Immature natural killer cell (primary cell): ENCODE measurements at regions not wholly inside any gene's neighbourhood (a gene's known extent, or its start where the extent isn't known, plus 50 kb on each side); places are given as distances from the start of the nearest gene placed in this dataset.

Source experiments
- DNase-seq, 3 donors: peaks; one replicate each; pipeline ENCODE4 v3.0.0; 2022; ENCODE audit warnings: mixed read lengths in 1 of 3
- H3K27ac Mint-ChIP-seq, 6 donors: one replicate each; pipeline ENCODE4 v1.8.0; 2020; ENCODE audit warnings: mixed read lengths in 6 of 6, mild to moderate bottlenecking in 5 of 6, inconsistent platforms in 4 of 6, moderate library complexity in 3 of 6
- H3K27me3 Mint-ChIP-seq, 3 donors: one replicate each; pipeline ENCODE4 v1.8.0; 2020 to 2021; ENCODE audit warnings: low read depth in 3 of 3, mild to moderate bottlenecking in 3 of 3, mixed read lengths in 3 of 3, moderate library complexity in 3 of 3, inconsistent platforms in 1 of 3
- H3K36me3 Mint-ChIP-seq, 3 donors: one replicate each; pipeline ENCODE4 v1.8.0; 2020; ENCODE audit warnings: mixed read lengths in 3 of 3, inconsistent platforms in 2 of 3, mild to moderate bottlenecking in 2 of 3
- H3K4me1 Mint-ChIP-seq, 2 donors: one replicate each; pipeline ENCODE4 v1.8.0; 2020; ENCODE audit warnings: inconsistent platforms in 2 of 2, mild to moderate bottlenecking in 2 of 2, mixed read lengths in 2 of 2, moderate library complexity in 1 of 2
- H3K4me3 Mint-ChIP-seq, 5 donors: one replicate each; pipeline ENCODE4 v1.8.0; 2020; ENCODE audit warnings: mild to moderate bottlenecking in 5 of 5, mixed read lengths in 5 of 5, inconsistent platforms in 3 of 5, moderate library complexity in 3 of 5
- H3K9me3 Mint-ChIP-seq, 6 donors: one replicate each; pipeline ENCODE4 v1.8.0; 2020; ENCODE audit warnings: mild to moderate bottlenecking in 6 of 6, mixed read lengths in 6 of 6, inconsistent platforms in 4 of 6, moderate library complexity in 3 of 6

GRCh38 chr2:5145801-5146200, 546.4 kb upstream of the SOX11 start:
- Mint-ChIP-seq H3K4me3 (no peak overlapping the region), H3K27me3 (peaks cover 0 to 4% (median 4%) of the 10 kb centered on the region in 3 donors), H3K27ac (no peak overlapping the region), H3K9me3 (peaks cover 6 to 37% (median 27%) of the 10 kb centered on the region in 6 donors), H3K36me3 (no peaks in the 10 kb centered on the region), H3K4me1 (no peaks in the 10 kb centered on the region)
- no peak for DNase-seq

GRCh38 chr2:5148392-5149085, 543.6 kb upstream of the SOX11 start:
- Mint-ChIP-seq H3K4me1 (no peaks in the 10 kb centered on the region), H3K9me3 (peaks cover 9 to 60% (median 42%) of the 10 kb centered on the region in 6 donors), H3K36me3 (peaks cover 0 to 3% (median 0%) of the 10 kb centered on the region in 3 donors), H3K27ac (no peak overlapping the region), H3K4me3 (no peak overlapping the region), H3K27me3 (peaks cover 0 to 4% (median 2%) of the 10 kb centered on the region in 3 donors)
- DNase-seq, result no peak

- Mint-ChIP-seq H3K27ac (no peak overlapping the region), H3K9me3 (peaks cover 12 to 57% (median 37%) of the 10 kb centered on the region in 6 donors), H3K4me3 (no peak overlapping the region), H3K36me3 (peaks cover 0 to 3% (median 0%) of the 10 kb centered on the region in 3 donors), H3K4me1 (no peaks in the 10 kb centered on the region), H3K27me3 (peaks cover 0 to 4% (median 2%) of the 10 kb centered on the region in 3 donors)
- no peak for DNase-seq
Observed at GRCh38 chr2:5150871-5151270, 541.3 kb upstream of the SOX11 start.

DNA sequence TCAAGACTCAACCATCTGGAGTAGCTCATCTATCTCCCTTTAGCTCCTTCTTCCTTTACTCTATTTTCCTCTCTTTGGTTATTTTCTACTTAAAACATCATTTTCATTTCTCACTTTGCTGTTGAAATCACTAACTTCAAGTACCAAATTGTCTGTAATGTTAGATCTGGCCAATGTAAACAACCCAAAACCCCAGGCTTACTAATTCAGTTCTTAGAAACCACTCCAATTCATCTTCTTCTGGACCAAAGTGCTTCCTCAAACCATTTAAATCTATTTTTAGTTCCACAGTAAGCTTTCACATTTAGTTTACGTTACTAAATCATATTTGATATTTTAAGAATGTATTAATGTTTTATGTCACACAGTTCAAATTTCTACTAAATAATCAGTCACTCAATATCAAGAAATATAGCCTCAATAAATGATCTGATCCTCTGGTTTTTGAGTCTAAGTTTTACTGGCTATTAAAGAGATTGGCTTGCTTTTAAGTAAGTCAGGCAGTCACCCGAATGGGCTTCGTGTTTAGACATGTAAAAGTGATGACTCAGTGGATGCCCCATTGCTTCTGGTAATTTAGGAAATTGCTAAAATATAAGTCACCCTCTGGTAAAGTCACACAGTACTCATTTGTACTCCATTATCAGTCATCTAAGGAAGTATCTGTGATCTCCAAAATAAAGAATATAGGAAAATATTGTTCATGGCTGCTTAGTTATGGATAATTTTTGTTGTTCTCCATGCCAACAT, 527.2 kb upstream of the SOX11 start:
- DNase-seq, result no peak
- Mint-ChIP-seq H3K27ac (no peak overlapping the region), H3K4me1 (no peaks in the 10 kb centered on the region), H3K9me3 (peaks cover 13 to 49% (median 19%) of the 10 kb centered on the region in 6 donors), H3K4me3 (no peak overlapping the region), H3K36me3 (no peaks in the 10 kb centered on the region), H3K27me3 (peaks cover 0 to 2% (median 0%) of the 10 kb centered on the region in 3 donors)

DNA sequence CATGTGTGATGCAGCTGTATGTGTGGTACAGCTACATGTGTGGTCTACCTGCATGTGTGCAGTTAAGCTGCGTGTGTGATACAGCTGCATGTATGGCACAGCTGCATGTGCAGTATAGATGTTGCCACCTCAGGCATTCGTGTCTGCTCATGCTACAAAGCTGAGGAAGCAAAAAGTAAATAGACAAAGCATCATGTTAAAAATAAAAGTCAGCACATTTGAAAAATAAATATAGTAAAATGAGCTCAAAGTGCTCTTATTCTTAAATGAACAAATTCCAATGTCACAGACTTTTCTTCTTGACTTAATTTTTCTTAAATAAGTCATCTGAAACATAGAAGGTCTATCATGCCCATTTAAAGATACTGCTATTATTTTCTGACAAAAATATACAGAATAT, 519.3 kb upstream of the SOX11 start:
- Mint-ChIP-seq H3K27ac (no peak overlapping the region), H3K4me3 (no peak overlapping the region), H3K9me3 (peaks cover 6 to 33% (median 14%) of the 10 kb centered on the region in 6 donors), H3K36me3 (no peaks in the 10 kb centered on the region), H3K4me1 (no peaks in the 10 kb centered on the region), H3K27me3 (no peaks in the 10 kb centered on the region)
- DNase-seq, result no peak

DNA sequence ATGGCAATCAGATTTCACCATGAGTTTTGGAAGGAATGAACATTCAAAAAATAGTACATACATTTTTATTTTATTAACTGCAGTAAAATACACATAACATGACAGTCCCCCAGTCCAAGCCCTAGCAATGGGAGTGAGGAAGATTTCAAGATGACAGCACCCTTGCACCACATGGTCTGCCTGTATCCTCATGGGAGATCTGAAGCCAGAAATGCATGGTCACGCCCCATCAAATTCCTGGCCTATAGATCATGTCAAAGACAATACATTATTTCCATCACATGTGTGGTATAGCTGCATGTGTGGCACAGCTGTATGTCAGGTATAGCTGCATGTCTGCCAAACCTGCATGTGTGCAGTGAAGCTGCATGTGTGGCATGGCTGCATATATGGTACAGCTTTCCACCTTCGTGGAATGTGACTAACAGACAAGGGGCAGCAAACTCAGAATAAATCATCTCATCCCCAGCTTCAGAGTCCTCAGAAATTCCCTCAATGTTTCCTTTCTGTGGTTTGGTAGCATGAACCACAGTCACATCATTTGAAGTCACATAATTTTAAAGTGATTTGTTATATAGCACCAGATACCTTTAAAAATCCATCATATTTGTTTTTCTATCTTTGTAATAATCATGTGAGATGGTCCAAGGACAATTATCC, 518.2 kb upstream of the SOX11 start:
- peaks cover 3 to 30% (median 12%) of the 10 kb centered on the region in 6 donors for H3K9me3 Mint-ChIP-seq
- no peak for DNase-seq
- H3K4me3 Mint-ChIP-seq, result no peak overlapping the region
- no peaks in the 10 kb centered on the region for H3K4me1 Mint-ChIP-seq
- no peaks in the 10 kb centered on the region for H3K36me3 Mint-ChIP-seq
- H3K27ac Mint-ChIP-seq, result no peak overlapping the region
- no peaks in the 10 kb centered on the region for H3K27me3 Mint-ChIP-seq

GRCh38 chr2:5175231-5175630, 517.0 kb upstream of the SOX11 start:
- Mint-ChIP-seq H3K27me3 (peaks cover 0 to 2% (median 0%) of the 10 kb centered on the region in 3 donors), H3K9me3 (peaks cover 0 to 33% (median 8%) of the 10 kb centered on the region in 6 donors), H3K27ac (no peak overlapping the region), H3K4me1 (no peaks in the 10 kb centered on the region), H3K4me3 (no peak overlapping the region), H3K36me3 (no peaks in the 10 kb centered on the region)
- DNase-seq, result no peak

DNA sequence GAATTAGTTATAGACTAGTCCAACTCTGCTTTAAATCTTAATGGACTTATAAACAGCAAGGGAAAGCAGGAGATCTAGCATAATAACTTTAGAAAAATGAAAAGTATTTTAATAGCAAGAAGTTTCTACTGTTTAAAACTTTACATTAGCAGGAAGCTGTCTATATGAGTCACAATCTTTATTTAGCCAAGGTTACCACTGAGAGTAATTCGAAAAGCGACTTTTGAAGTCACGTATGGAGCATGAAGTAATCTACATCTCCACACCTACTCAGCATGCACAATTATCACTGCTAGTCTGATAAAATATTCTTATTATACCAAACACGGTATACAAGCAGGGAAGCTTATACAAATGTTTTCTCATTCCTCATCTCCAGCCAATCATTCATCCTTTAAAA, 515.4 kb upstream of the SOX11 start:
- Mint-ChIP-seq H3K27ac (no peak overlapping the region), H3K4me3 (no peak overlapping the region), H3K9me3 (peaks cover 0 to 44% (median 11%) of the 10 kb centered on the region in 6 donors), H3K4me1 (no peaks in the 10 kb centered on the region), H3K27me3 (peaks cover 0 to 2% (median 1%) of the 10 kb centered on the region in 3 donors), H3K36me3 (no peaks in the 10 kb centered on the region)
- no peak for DNase-seq

DNA sequence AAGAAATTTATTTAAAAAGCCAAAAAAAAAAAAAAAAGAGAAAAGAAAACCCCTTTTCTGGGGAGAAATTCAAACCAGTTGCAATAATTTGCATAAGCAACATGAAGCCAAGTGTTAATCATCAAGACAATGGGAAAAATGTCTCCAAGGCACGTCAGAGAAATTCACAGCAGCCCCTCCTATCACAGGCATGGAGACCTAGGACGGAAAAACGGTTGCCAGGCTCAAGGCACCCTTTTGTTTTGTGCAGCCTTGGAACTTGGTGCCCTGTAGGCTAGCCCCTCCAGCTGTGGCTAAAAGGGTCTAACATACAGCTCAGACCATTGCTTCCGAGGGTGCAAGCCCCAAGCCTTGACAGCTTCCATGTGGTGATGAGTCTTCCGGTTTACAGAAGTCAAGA, 509.2 kb upstream of the SOX11 start:
- no peaks in the 10 kb centered on the region for H3K4me1 Mint-ChIP-seq
- peaks cover 0 to 2% (median 1%) of the 10 kb centered on the region in 3 donors for H3K27me3 Mint-ChIP-seq
- H3K36me3 Mint-ChIP-seq, result no peaks in the 10 kb centered on the region
- no peak for DNase-seq
- peaks cover 4 to 36% (median 24%) of the 10 kb centered on the region in 6 donors for H3K9me3 Mint-ChIP-seq
- H3K27ac Mint-ChIP-seq, result no peak overlapping the region
- no peak overlapping the region for H3K4me3 Mint-ChIP-seq

DNA sequence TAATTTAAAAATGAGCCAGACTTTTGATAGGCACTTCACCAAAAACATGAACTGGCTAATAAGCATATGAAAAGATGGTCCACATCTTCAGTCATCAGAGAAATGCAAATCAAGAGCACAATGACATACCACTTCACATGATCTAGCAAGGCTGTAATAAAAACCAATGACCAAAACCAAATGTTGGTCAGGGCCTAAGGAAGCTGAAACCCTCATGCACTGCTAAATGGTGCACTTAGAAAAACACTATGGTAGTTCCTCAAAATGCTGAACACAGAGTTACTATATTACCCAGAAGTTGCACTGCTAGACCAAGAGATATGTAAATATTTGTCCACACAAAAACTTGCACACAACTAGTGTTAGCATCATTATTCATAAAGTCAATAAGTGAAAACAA, 504.9 kb upstream of the SOX11 start:
- Mint-ChIP-seq H3K9me3 (peaks cover 4 to 30% (median 20%) of the 10 kb centered on the region in 6 donors), H3K27me3 (no peaks in the 10 kb centered on the region)

GRCh38 chr2:5188636-5189035, 503.5 kb upstream of the SOX11 start:
- no peak overlapping the region for H3K27ac Mint-ChIP-seq
- H3K4me1 Mint-ChIP-seq, result no peaks in the 10 kb centered on the region
- no peaks in the 10 kb centered on the region for H3K36me3 Mint-ChIP-seq
- peaks cover 4 to 23% (median 20%) of the 10 kb centered on the region in 6 donors for H3K9me3 Mint-ChIP-seq
- H3K27me3 Mint-ChIP-seq, result peaks cover 0 to 2% (median 0%) of the 10 kb centered on the region in 3 donors
- DNase-seq, result no peak
- no peak overlapping the region for H3K4me3 Mint-ChIP-seq

More for the DNA sequence above, 504.9 kb upstream of the SOX11 start:
- Mint-ChIP-seq H3K4me3 (no peak overlapping the region), H3K36me3 (no peaks in the 10 kb centered on the region), H3K4me1 (no peaks in the 10 kb centered on the region), H3K27ac (no peak overlapping the region)
- DNase-seq, result no peak

- Mint-ChIP-seq H3K27me3 (peaks cover 0 to 2% (median 0%) of the 10 kb centered on the region in 3 donors), H3K4me1 (no peaks in the 10 kb centered on the region), H3K36me3 (no peaks in the 10 kb centered on the region), H3K4me3 (no peak overlapping the region), H3K9me3 (peaks cover 8 to 28% (median 23%) of the 10 kb centered on the region in 6 donors), H3K27ac (no peak overlapping the region)
- no peak for DNase-seq
Observed at GRCh38 chr2:5190023-5190422, 502.2 kb upstream of the SOX11 start.

DNA sequence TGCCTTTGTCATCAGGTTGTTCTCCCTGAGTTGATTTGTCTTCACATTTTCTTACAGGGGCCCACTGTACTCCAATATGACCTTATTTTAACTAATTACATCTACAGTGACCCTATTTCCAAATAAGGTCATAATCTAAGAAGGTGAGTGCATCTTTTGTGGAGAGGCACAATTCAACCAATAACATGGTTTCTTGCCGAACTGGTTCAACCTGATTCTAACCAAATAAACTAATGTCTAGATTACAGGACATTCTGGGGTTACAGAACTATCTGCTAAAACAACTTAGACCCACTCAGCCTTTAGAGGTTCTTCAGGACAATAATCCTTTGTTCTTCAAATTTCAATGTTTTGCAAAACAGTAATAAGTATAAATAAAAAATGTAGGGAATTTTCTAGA, 496.5 kb upstream of the SOX11 start:
- DNase-seq, result no peak
- no peaks in the 10 kb centered on the region for H3K4me1 Mint-ChIP-seq
- peaks cover 0 to 2% (median 0%) of the 10 kb centered on the region in 3 donors for H3K27me3 Mint-ChIP-seq
- no peak overlapping the region for H3K27ac Mint-ChIP-seq
- no peak overlapping the region for H3K4me3 Mint-ChIP-seq
- no peaks in the 10 kb centered on the region for H3K36me3 Mint-ChIP-seq
- H3K9me3 Mint-ChIP-seq, result peaks cover 7 to 23% (median 19%) of the 10 kb centered on the region in 6 donors
